CD14-positive monocyte (primary cell): ENCODE measurements at regions not wholly inside any gene's neighbourhood (a gene's known extent, or its start where the extent isn't known, plus 50 kb on each side); places are given as distances from the start of the nearest gene placed in this dataset.

Experiments used
- DNase-seq, 3 donors: peaks; one replicate each; pipeline ENCODE4 v3.0.0-alpha.2; 2011 to 2022
- H2AFZ ChIP-seq: 2 replicates; pipeline ENCODE4 v1.6.0; 2012; ENCODE audit warnings: mild to moderate bottlenecking, low read depth, low read length, inconsistent platforms; ENCODE audit not compliant: insufficient read depth, poor library complexity, severe bottlenecking
- H3K27ac ChIP-seq, 2 donors: 1 replicate in 1 of 2; 2 replicates in 1 of 2; pipeline ENCODE4 v1.5.1; 2012 to 2013; ENCODE audit warnings: low read length in 2 of 2, control low read depth in 1 of 2, inconsistent platforms in 1 of 2, low read depth in 1 of 2, mild to moderate bottlenecking in 1 of 2
- H3K27me3 ChIP-seq, 2 donors: one replicate each; pipeline versions ENCODE4 v1.6.0 to v1.6.1; 2011 to 2013; ENCODE audit warnings: low read length in 2 of 2; ENCODE audit not compliant: control insufficient read depth in 2 of 2, insufficient read depth in 2 of 2
- H3K36me3 ChIP-seq, 2 donors: replicated peaks in 1 of 2; 1 replicate in 1 of 2; 2 replicates in 1 of 2; pipeline versions ENCODE4 v1.5.1 to v1.6.1; 2012 to 2013; ENCODE audit warnings: low read length in 2 of 2, control low read depth in 1 of 2, inconsistent platforms in 1 of 2, mild to moderate bottlenecking in 1 of 2; ENCODE audit not compliant: insufficient read depth in 2 of 2, control insufficient read depth in 1 of 2
- H3K4me1 ChIP-seq, 2 donors: 1 replicate in 1 of 2; 2 replicates in 1 of 2; pipeline versions ENCODE4 v1.5.1 to v1.6.1; 2012 to 2013; ENCODE audit warnings: low read length in 2 of 2, control low read depth in 1 of 2, inconsistent platforms in 1 of 2, mild to moderate bottlenecking in 1 of 2, moderate library complexity in 1 of 2; ENCODE audit not compliant: insufficient read depth in 2 of 2, control insufficient read depth in 1 of 2
- H3K4me2 ChIP-seq: replicated peaks from 2 replicates; pipeline ENCODE3; 2012; ENCODE audit warnings: low read length, moderate library complexity, mild to moderate bottlenecking; ENCODE audit not compliant: poor library complexity, severe bottlenecking; ENCODE audit errors: extremely low read depth
- H3K4me3 ChIP-seq, 3 experiments: fragments of 200-600 bp in 1 of 3; sonication (generic) in 1 of 3; replicated peaks in 1 of 3; 1 replicate in 2 of 3; 2 replicates in 1 of 3; pipeline ENCODE4 v1.5.1; 2011 to 2013; ENCODE audit warnings: low read length in 3 of 3, mild to moderate bottlenecking in 3 of 3, control low read depth in 2 of 3, low read depth in 2 of 3, inconsistent platforms in 1 of 3, moderate library complexity in 1 of 3
- H3K79me2 ChIP-seq: 2 replicates; pipeline ENCODE4 v1.6.0; 2012; ENCODE audit warnings: mild to moderate bottlenecking, control low read depth, inconsistent platforms, low read length, moderate library complexity; ENCODE audit not compliant: insufficient read depth
- H3K9ac ChIP-seq: 2 replicates; pipeline ENCODE4 v1.6.0; 2017; ENCODE audit warnings: low read length, mild to moderate bottlenecking; ENCODE audit not compliant: insufficient read depth, poor library complexity, severe bottlenecking
- H3K9me3 ChIP-seq, 2 donors: replicated peaks in 1 of 2; 1 replicate in 1 of 2; 2 replicates in 1 of 2; pipeline versions ENCODE4 v1.5.1 to v1.6.1; 2012 to 2013; ENCODE audit warnings: low read length in 2 of 2, control low read depth in 1 of 2; ENCODE audit not compliant: control insufficient read depth in 1 of 2, insufficient read depth in 1 of 2
- H4K20me1 ChIP-seq: 2 replicates; pipeline ENCODE4 v1.6.0; 2012; ENCODE audit warnings: mild to moderate bottlenecking, low read length, control low read depth, moderate library complexity; ENCODE audit not compliant: insufficient read depth
- H3K27ac Mint-ChIP-seq, 7 donors: one replicate each; pipeline ENCODE4 v1.8.0; 2020; ENCODE audit warnings: mild to moderate bottlenecking in 7 of 7, mixed read lengths in 7 of 7, moderate library complexity in 6 of 7, inconsistent platforms in 2 of 7
- H3K27me3 Mint-ChIP-seq, 3 donors: one replicate each; pipeline ENCODE4 v1.8.0; 2021 to 2022; ENCODE audit warnings: low read depth in 3 of 3, mild to moderate bottlenecking in 3 of 3, mixed read lengths in 3 of 3, moderate library complexity in 3 of 3, inconsistent platforms in 1 of 3
- H3K36me3 Mint-ChIP-seq, 2 donors: one replicate each; pipeline ENCODE4 v1.8.0; 2020; ENCODE audit warnings: mixed read lengths in 2 of 2, inconsistent platforms in 1 of 2, mild to moderate bottlenecking in 1 of 2
- H3K4me1 Mint-ChIP-seq: one replicate; pipeline ENCODE4 v1.8.0; 2020; ENCODE audit warnings: mild to moderate bottlenecking, mixed read lengths
- H3K4me3 Mint-ChIP-seq, 2 donors: one replicate each; pipeline ENCODE4 v1.8.0; 2020; ENCODE audit warnings: mild to moderate bottlenecking in 2 of 2, mixed read lengths in 2 of 2, moderate library complexity in 1 of 2
- H3K9me3 Mint-ChIP-seq, 7 donors: one replicate each; pipeline ENCODE4 v1.8.0; 2020 to 2022; ENCODE audit warnings: mixed read lengths in 7 of 7, mild to moderate bottlenecking in 6 of 7, moderate library complexity in 6 of 7, inconsistent platforms in 2 of 7
- WGBS: methylation state at CpG from one replicate; pipeline ENCODE4 v1.1.5; 2013; ENCODE audit warnings: missing lambda C conversion rate; ENCODE audit not compliant: insufficient coverage; 5-methylcytosine and 5-hydroxymethylcytosine counted together
- intact Hi-C, 2 donors: fragments of 100-400 bp; cut with micrococcal nuclease; formaldehyde crosslinking; loops; one replicate each; pipeline versions ENCODE4 v1.15.0 to v1.15.1; 2023
- TF ChIP-seq, protein P1 (sequence below): fragments of 200-600 bp; IDR thresholded peaks from one replicate; pipeline ENCODE4 v1.8.0; 2022; ENCODE audit warnings: antibody characterized with exemption, mild to moderate bottlenecking

DNA sequence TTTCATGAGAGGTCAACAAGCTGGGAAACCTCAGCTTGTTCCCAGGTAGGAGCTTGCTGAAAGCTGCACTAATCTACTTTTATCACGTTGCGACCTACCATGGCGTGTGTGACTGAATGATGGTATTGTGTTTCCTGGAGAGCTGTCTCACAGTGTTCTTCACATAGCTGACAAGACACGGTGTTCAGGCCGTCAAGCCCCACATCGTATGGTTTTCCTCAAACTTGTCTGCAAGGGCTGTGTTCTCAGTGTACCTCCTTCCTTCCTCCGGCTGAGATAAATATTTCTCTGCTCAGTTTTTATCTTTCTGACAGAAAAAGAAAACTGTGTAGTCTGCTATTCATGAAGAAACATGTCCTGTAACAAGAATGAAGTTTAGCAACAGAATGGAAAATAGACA is 244.8 kb downstream of the DCDC2C start:
- H4K20me1 ChIP-seq = no peaks in the 10 kb centered on the region
- H3K79me2 ChIP-seq = no peaks in the 10 kb centered on the region
- TF ChIP-seq, protein P1, sequence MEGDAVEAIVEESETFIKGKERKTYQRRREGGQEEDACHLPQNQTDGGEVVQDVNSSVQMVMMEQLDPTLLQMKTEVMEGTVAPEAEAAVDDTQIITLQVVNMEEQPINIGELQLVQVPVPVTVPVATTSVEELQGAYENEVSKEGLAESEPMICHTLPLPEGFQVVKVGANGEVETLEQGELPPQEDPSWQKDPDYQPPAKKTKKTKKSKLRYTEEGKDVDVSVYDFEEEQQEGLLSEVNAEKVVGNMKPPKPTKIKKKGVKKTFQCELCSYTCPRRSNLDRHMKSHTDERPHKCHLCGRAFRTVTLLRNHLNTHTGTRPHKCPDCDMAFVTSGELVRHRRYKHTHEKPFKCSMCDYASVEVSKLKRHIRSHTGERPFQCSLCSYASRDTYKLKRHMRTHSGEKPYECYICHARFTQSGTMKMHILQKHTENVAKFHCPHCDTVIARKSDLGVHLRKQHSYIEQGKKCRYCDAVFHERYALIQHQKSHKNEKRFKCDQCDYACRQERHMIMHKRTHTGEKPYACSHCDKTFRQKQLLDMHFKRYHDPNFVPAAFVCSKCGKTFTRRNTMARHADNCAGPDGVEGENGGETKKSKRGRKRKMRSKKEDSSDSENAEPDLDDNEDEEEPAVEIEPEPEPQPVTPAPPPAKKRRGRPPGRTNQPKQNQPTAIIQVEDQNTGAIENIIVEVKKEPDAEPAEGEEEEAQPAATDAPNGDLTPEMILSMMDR = no peak
- intact Hi-C loops = no loop called here
- Mint-ChIP-seq H3K36me3 (no peaks in the 10 kb centered on the region), H3K27me3 (no peaks in the 10 kb centered on the region), H3K4me3 (no peak overlapping the region), H3K27ac (no peak overlapping the region), H3K9me3 (peaks cover 1 to 16% (median 11%) of the 10 kb centered on the region in 7 donors), H3K4me1 (no peaks in the 10 kb centered on the region)
- H3K4me3 ChIP-seq = no peak overlapping the region
- H3K4me2 ChIP-seq = no peak overlapping the region
- H3K9me3 ChIP-seq = peaks cover 14 to 19% of the 10 kb centered on the region in 2 donors
- H3K27me3 ChIP-seq = no peaks in the 10 kb centered on the region
- no peak overlapping the region for H3K9ac ChIP-seq
- WGBS = 82% methylated on average over 3 of the region's 7 CpGs
- no peaks in the 10 kb centered on the region for H3K36me3 ChIP-seq
- H3K4me1 ChIP-seq = no peaks in the 10 kb centered on the region
- DNase-seq = no peak
- no peak overlapping the region for H3K27ac ChIP-seq
- no peak overlapping the region for H2AFZ ChIP-seq

DNA sequence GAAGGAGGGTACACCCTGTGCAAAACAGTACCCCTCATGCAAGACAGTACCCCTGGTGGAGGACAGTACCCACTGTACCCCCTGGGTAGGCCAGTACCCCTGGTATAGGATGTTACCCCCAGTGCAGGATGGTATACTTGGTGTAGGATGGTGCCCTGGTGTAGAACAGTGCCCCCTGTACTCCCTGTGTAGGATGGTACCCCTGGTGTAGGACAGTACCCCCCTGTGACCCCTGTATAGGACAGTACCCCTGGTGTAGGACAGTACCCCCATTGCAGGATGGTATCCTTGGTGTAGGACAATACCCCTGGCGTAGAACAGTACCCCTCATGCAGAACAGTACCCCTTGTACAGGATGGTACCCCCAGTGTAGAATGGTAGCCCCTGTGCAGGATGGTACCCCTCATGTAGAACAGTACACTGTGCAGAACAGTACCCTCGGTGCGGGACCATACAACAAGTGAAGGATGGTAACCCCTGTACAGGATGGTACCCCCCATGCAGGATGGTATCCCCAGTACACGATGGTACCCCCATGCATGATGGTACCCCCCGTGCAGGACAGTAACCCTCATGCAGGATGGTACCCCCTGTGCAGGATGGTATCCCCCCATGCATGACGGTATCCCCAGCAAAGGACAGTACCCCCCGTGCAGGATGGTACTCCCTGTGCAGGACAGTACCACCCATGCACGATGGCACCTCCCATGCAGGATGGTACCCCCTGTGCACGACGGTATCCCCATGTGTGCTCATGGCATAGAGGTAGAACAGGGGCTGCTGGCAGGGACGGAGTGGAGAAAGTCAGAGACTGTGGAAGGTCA is 248.0 kb downstream of the DCDC2C start:
- no peak overlapping the region for H2AFZ ChIP-seq
- peaks cover 0 to 1% (median 0%) of the 10 kb centered on the region in 3 donors for H3K27me3 Mint-ChIP-seq
- no peak overlapping the region for H3K27ac ChIP-seq
- no peak for DNase-seq
- H3K27me3 ChIP-seq = no peaks in the 10 kb centered on the region
- WGBS = 96% methylated on average over 9 of the region's 11 CpGs
- no peak overlapping the region for H3K4me3 ChIP-seq
- no peaks in the 10 kb centered on the region for H3K36me3 Mint-ChIP-seq
- peaks cover 14 to 19% of the 10 kb centered on the region in 2 donors for H3K9me3 ChIP-seq
- intact Hi-C loops = no loop called here
- H3K79me2 ChIP-seq = no peaks in the 10 kb centered on the region
- no peak overlapping the region for H3K4me2 ChIP-seq
- H3K4me3 Mint-ChIP-seq = no peak overlapping the region
- H3K9me3 Mint-ChIP-seq = peaks cover 0 to 16% (median 10%) of the 10 kb centered on the region in 7 donors
- no peak overlapping the region for H3K27ac Mint-ChIP-seq
- no peak overlapping the region for H3K9ac ChIP-seq
- no peaks in the 10 kb centered on the region for H4K20me1 ChIP-seq
- no peaks in the 10 kb centered on the region for H3K36me3 ChIP-seq
- no peaks in the 10 kb centered on the region for H3K4me1 Mint-ChIP-seq
- H3K4me1 ChIP-seq = no peaks in the 10 kb centered on the region
- TF ChIP-seq, protein P1 = no peak
